ENCODE measurements at regions not wholly inside any gene's neighbourhood (a gene's known extent, or its start where the extent isn't known, plus 50 kb on each side); places are given as distances from the start of the nearest gene placed in this dataset.
"Not testable (repeated sequence)": the region's sequence is repeated elsewhere in the genome, so short reads cannot be mapped to it uniquely, and the experiment has no call there.

DNA sequence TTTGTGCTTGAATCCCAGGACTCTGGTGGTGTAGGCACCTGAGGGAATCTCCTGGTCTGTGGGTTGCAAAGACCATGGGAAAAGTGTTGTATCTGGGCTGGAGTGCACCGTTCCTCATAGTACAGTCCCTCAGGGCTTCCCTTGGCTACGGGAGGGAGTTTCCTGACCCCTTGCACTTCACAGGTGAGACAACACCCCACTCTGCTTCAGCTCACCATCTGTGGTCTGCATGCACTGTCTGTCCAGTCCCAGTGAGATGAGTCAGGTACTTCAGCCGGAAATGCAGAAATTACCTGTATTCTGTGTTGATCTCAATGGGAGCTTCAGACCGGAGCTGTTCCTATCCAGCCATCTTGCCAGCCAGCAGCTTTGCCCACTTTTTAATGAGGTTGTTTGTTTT is 353.0 kb upstream of the IRS4 start:
- no peaks in the 10 kb centered on the region for H3K4me1 ChIP-seq (ENCODE audit: control insufficient read depth, insufficient read depth, low read length)
- TF ChIP-seq ZNF76 (tag by site-specific recombination; IDR thresholded peaks at IDR 0.05; ENCODE audit: borderline replicate concordance, low read depth): no peak
- TF ChIP-seq ZIC2 (tag by site-specific recombination; IDR thresholded peaks at IDR 0.05): no peak
- no peak for TF ChIP-seq ZNF394 (tag by site-specific recombination; IDR thresholded peaks at IDR 0.05; ENCODE audit: borderline replicate concordance)
- TF ChIP-seq ZNF211 (tag by site-specific recombination; IDR thresholded peaks at IDR 0.05; ENCODE audit: low read depth): no peak
- TF ChIP-seq PRDM1 (tag by site-specific recombination; IDR thresholded peaks at IDR 0.05): no peak
- TF ChIP-seq ZNF624 (tag by site-specific recombination; IDR thresholded peaks at IDR 0.05): no peak
- no peak for TF ChIP-seq ZNF354C (tag by site-specific recombination; IDR thresholded peaks at IDR 0.05; ENCODE audit: borderline replicate concordance, low read depth)
- TF ChIP-seq ZNF335 (tag by site-specific recombination; conservative IDR thresholded peaks at IDR 0.05): no peak
- TF ChIP-seq SP7 (tag by site-specific recombination; IDR thresholded peaks at IDR 0.05): no peak
- TF ChIP-seq OVOL3 (tag by site-specific recombination; IDR thresholded peaks at IDR 0.05): no peak
- TF ChIP-seq ZNF707 (tag by site-specific recombination; IDR thresholded peaks at IDR 0.05): no peak
- TF ChIP-seq ZNF48 (tag by site-specific recombination; IDR thresholded peaks at IDR 0.05): no peak
- TF ChIP-seq ZNF114 (tag by site-specific recombination; IDR thresholded peaks at IDR 0.05): no peak
- TF ChIP-seq KLF7 (tag by site-specific recombination; IDR thresholded peaks at IDR 0.05; ENCODE audit: borderline replicate concordance): no peak
- no peak for TF ChIP-seq EGR2 (tag by site-specific recombination; IDR thresholded peaks at IDR 0.05; ENCODE audit: low read depth)
- no peak for TF ChIP-seq ZNF677 (tag by site-specific recombination; IDR thresholded peaks at IDR 0.05)
- no peak for TF ChIP-seq HOXD13 (CRISPR knock-in tag; IDR thresholded peaks at IDR 0.05; ENCODE audit: borderline replicate concordance)
- TF ChIP-seq KLF16 (tag by site-specific recombination; IDR thresholded peaks at IDR 0.05): no peak
- TF ChIP-seq ZBTB11 (tag by site-specific recombination; conservative IDR thresholded peaks at IDR 0.05; ENCODE audit: low read depth): no peak
- no peaks in the 10 kb centered on the region for H3K36me3 ChIP-seq (ENCODE audit: control insufficient read depth in 2 of 2, insufficient read depth in 1 of 2, low read length in 2 of 2)
- H3K4me3 ChIP-seq (ENCODE audit: low read depth, low read length): no peak overlapping the region
- CTCF ChIA-PET: interaction anchor here (0.6 to 0.8 kb wide), 2 partner anchors 296 to 1187 kb away, joined by 3 read pairs; no protein-coding TSS in a partner anchor
- POLR2A ChIA-PET: interaction anchor here (0.6 kb wide), 1 partner anchor 18 kb away, joined by 3 read pairs; no protein-coding TSS in a partner anchor
- no peak overlapping the region for H3K27ac ChIP-seq (ENCODE audit: extremely low read depth, low read depth, low read length)
- no peaks in the 10 kb centered on the region for H3K9me3 ChIP-seq (ENCODE audit: control insufficient read depth, insufficient read depth, low read depth, low read length)

- H3K4me3 ChIP-seq (ENCODE audit: low read depth, low read length): no peak overlapping the region
- ChIA-PET POLR2A (no interaction called here), CTCF (no interaction called here)
- H3K4me1 ChIP-seq (ENCODE audit: control insufficient read depth, insufficient read depth, low read length): no peaks in the 10 kb centered on the region
- no peaks in the 10 kb centered on the region for H3K36me3 ChIP-seq (ENCODE audit: control insufficient read depth in 2 of 2, insufficient read depth in 1 of 2, low read length in 2 of 2)
- no peaks in the 10 kb centered on the region; the same call in 1 of the 2 replicates for H3K9me3 ChIP-seq (ENCODE audit: control insufficient read depth, insufficient read depth, low read depth, low read length)
- no peak for TF ChIP-seq ZNF658 (tag by site-specific recombination; IDR thresholded peaks at IDR 0.05)
- TF ChIP-seq SCRT2 (tag by site-specific recombination; IDR thresholded peaks at IDR 0.05): peak; percentile 66
- TF ChIP-seq SCRT1 (tag by site-specific recombination; IDR thresholded peaks at IDR 0.05; ENCODE audit: borderline replicate concordance): peak; percentile 70
- TF ChIP-seq ZNF2 (tag by site-specific recombination; IDR thresholded peaks at IDR 0.05): no peak
- TF ChIP-seq ZNF266 (tag by site-specific recombination; IDR thresholded peaks at IDR 0.05; ENCODE audit: low read depth): no peak
- no peak for TF ChIP-seq ZNF830 (tag by site-specific recombination; IDR thresholded peaks at IDR 0.05; ENCODE audit: low read depth)
- no peak for TF ChIP-seq ZFHX2 (tag by site-specific recombination; conservative IDR thresholded peaks at IDR 0.05)
- no peak overlapping the region for H3K27ac ChIP-seq (ENCODE audit: extremely low read depth, low read depth, low read length)
Observed at GRCh38 chrX:109077788-109078187, 341.4 kb upstream of the IRS4 start.

DNA sequence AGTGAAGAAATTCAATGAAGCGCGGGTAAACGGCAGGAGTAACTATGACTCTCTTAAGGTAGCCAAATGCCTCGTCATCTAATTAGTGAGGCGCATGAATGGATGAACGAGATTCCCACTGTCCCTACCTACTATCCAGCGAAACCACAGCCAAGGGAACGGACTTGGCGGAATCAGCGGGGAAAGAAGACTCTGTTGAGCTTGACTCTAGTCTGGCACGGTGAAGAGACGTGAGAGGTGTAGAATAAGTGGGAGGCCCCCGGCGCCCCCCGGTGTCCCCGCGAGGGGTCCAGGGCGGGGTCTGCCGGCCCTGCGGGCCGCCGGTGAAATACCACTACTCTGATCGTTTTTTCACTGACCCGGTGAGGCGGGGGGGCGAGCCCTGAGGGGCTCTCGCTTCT is 317.8 kb upstream of the IRS4 start:
- POLR2A ChIA-PET; H3K27ac ChIP-seq (ENCODE audit: extremely low read depth, low read depth, low read length); H3K36me3 ChIP-seq (ENCODE audit: control insufficient read depth in 2 of 2, insufficient read depth in 1 of 2, low read length in 2 of 2); H3K9me3 ChIP-seq (ENCODE audit: control insufficient read depth, insufficient read depth, low read depth, low read length); H3K4me3 ChIP-seq (ENCODE audit: low read depth, low read length); CTCF ChIA-PET; H3K4me1 ChIP-seq (ENCODE audit: control insufficient read depth, insufficient read depth, low read length): not testable (repeated sequence)

Measured in HEK293 (cell line).